HG03378 (cell line): ENCODE measurements at regions not wholly inside any gene's neighbourhood (a gene's known extent, or its start where the extent isn't known, plus 50 kb on each side); places are given as distances from the start of the nearest gene placed in this dataset.

Experiments
- ATAC-seq: cut with Tn5 transposase; IDR thresholded peaks from one replicate; pipeline ENCODE4 v1.9.1; 2021; ENCODE audit warnings: mild to moderate bottlenecking, moderate library complexity; ENCODE audit not compliant: unreplicated experiment

GRCh38 chr1:55662875-55663274 lies 447.7 kb upstream of the USP24 start:
- no peak for ATAC-seq

- ATAC-seq = no peak
These were observed 443.8 kb upstream of the USP24 start for GRCh38 chr1:55658917-55659316.

- no peak for ATAC-seq
These were observed 439.6 kb upstream of the USP24 start for GRCh38 chr1:55654750-55655149.

GRCh38 chr1:55654171-55654570 lies 439.0 kb upstream of the USP24 start:
- ATAC-seq = no peak

- ATAC-seq = no peak
These were observed 435.3 kb upstream of the USP24 start for GRCh38 chr1:55650444-55650843.

- ATAC-seq = no peak
These were observed 431.0 kb upstream of the USP24 start for GRCh38 chr1:55646181-55646580.

- no peak for ATAC-seq
These were observed 430.1 kb upstream of the USP24 start for GRCh38 chr1:55645270-55645669.

GRCh38 chr1:55641947-55642346 lies 426.8 kb upstream of the USP24 start:
- no peak for ATAC-seq

- ATAC-seq = peak; percentile 83
These were observed 425.7 kb upstream of the USP24 start for GRCh38 chr1:55640708-55641473.

GRCh38 chr1:55639526-55639925 lies 424.4 kb upstream of the USP24 start:
- no peak for ATAC-seq

GRCh38 chr1:55639051-55639450 lies 423.9 kb upstream of the USP24 start:
- ATAC-seq = no peak

- no peak for ATAC-seq
These were observed 421.5 kb upstream of the USP24 start for GRCh38 chr1:55636696-55637095.

GRCh38 chr1:55635856-55636255 lies 420.7 kb upstream of the USP24 start:
- ATAC-seq = no peak

GRCh38 chr1:55634516-55634915 lies 419.4 kb upstream of the USP24 start:
- no peak for ATAC-seq

GRCh38 chr1:55632906-55633305 lies 417.7 kb upstream of the USP24 start:
- no peak for ATAC-seq

GRCh38 chr1:55632058-55632457 lies 416.9 kb upstream of the USP24 start:
- no peak for ATAC-seq

- no peak for ATAC-seq
These were observed 416.3 kb upstream of the USP24 start for GRCh38 chr1:55631509-55631908.

GRCh38 chr1:55626326-55626725 lies 411.2 kb upstream of the USP24 start:
- no peak for ATAC-seq

- no peak for ATAC-seq
These were observed 409.6 kb upstream of the USP24 start for GRCh38 chr1:55624766-55625165.

GRCh38 chr1:55623311-55623710 lies 408.1 kb upstream of the USP24 start:
- ATAC-seq = no peak

- no peak for ATAC-seq
These were observed 406.9 kb upstream of the USP24 start for GRCh38 chr1:55622074-55622473.

GRCh38 chr1:55618199-55618598 lies 403.0 kb upstream of the USP24 start:
- no peak for ATAC-seq
